ENCODE measurements at regions not wholly inside any gene's neighbourhood (a gene's known extent, or its start where the extent isn't known, plus 50 kb on each side); places are given as distances from the start of the nearest gene placed in this dataset.

DNA sequence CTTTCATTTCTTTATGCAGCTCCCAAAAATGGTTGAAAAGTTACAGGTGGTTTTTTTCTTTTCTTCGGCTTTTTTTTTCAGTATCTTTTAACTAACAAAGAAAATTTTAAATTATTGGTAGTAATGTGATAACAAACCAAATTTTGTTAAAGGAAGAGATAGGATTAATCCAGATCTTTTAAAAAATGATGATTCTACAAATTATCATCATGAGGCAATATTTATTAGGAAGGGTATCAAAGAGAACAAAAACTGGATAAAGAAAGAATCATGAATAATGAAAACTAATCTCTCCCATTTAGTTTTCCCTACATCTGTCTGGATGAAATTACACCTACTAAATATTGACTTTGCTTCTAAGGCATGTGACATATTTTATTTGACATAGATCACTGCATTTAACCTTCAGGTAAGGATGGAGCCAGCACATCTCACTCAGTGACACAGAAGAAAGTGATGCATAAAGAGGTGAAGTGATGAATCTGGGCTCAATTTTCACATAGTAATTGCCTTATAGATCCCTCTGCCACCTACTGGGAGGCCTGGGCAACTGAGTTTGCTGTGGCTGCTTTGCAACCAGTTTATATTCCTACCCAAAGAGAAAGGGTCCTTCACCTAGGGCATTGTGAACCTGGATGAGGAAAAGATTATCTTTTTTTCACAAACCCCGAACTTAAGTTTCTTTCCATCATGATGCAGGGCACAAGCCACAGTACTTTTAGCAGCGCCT is 155.6 kb downstream of the HNRNPD start:
- TF ChIP-seq, protein P1, sequence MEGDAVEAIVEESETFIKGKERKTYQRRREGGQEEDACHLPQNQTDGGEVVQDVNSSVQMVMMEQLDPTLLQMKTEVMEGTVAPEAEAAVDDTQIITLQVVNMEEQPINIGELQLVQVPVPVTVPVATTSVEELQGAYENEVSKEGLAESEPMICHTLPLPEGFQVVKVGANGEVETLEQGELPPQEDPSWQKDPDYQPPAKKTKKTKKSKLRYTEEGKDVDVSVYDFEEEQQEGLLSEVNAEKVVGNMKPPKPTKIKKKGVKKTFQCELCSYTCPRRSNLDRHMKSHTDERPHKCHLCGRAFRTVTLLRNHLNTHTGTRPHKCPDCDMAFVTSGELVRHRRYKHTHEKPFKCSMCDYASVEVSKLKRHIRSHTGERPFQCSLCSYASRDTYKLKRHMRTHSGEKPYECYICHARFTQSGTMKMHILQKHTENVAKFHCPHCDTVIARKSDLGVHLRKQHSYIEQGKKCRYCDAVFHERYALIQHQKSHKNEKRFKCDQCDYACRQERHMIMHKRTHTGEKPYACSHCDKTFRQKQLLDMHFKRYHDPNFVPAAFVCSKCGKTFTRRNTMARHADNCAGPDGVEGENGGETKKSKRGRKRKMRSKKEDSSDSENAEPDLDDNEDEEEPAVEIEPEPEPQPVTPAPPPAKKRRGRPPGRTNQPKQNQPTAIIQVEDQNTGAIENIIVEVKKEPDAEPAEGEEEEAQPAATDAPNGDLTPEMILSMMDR (conservative IDR thresholded peaks at IDR 0.05 in 1 of 2, IDR thresholded peaks at IDR 0.05 in 1 of 2; ENCODE audit: low read depth in 1 of 2, low read length in 2 of 2), result peak; percentile 19 to 37
- no peak for TF ChIP-seq EZH2 (IDR thresholded peaks at IDR 0.05; ENCODE audit: low read length, missing control alignments)
